ENCODE measurements at regions not wholly inside any gene's neighbourhood (a gene's known extent, or its start where the extent isn't known, plus 50 kb on each side); places are given as distances from the start of the nearest gene placed in this dataset.
"Not testable (repeated sequence)": the region's sequence is repeated elsewhere in the genome, so short reads cannot be mapped to it uniquely, and the experiment has no call there.

DNA sequence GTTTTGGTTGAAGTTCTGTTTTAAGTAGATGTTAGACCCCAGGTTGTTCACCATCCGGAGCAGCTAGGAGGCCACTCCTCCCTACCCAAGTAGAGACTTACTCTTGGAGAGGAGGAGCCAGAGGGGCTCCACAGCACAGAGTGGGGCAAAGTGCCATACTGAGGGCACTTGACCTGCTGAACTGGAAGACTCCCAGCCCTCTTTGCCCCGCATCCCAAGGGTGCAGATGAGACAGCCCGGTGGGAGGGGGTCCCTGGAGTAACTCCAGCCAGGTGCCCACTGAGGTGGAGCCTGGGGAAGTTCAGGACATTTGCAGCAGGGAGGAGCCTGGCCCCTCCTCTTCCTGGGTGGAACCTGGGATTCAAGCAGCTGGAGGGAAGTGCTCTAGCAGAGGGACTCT is 102.1 kb upstream of the GPR6 start:
- ChIA-PET POLR2A (no interaction called here), CTCF (interaction anchor here (1.4 to 2.1 kb wide), 3 partner anchors 9 to 13 kb away, joined by 3 to 6 read pairs (median 5); no protein-coding TSS in a partner anchor)
- no peak for DNase-seq (ENCODE audit: extremely low spot score)
- TF ChIP-seq, protein P1, sequence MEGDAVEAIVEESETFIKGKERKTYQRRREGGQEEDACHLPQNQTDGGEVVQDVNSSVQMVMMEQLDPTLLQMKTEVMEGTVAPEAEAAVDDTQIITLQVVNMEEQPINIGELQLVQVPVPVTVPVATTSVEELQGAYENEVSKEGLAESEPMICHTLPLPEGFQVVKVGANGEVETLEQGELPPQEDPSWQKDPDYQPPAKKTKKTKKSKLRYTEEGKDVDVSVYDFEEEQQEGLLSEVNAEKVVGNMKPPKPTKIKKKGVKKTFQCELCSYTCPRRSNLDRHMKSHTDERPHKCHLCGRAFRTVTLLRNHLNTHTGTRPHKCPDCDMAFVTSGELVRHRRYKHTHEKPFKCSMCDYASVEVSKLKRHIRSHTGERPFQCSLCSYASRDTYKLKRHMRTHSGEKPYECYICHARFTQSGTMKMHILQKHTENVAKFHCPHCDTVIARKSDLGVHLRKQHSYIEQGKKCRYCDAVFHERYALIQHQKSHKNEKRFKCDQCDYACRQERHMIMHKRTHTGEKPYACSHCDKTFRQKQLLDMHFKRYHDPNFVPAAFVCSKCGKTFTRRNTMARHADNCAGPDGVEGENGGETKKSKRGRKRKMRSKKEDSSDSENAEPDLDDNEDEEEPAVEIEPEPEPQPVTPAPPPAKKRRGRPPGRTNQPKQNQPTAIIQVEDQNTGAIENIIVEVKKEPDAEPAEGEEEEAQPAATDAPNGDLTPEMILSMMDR (IDR thresholded peaks at IDR 0.05; ENCODE audit: control extremely low read depth, extremely low read depth, low read depth, missing control alignments) = no peak

DNA sequence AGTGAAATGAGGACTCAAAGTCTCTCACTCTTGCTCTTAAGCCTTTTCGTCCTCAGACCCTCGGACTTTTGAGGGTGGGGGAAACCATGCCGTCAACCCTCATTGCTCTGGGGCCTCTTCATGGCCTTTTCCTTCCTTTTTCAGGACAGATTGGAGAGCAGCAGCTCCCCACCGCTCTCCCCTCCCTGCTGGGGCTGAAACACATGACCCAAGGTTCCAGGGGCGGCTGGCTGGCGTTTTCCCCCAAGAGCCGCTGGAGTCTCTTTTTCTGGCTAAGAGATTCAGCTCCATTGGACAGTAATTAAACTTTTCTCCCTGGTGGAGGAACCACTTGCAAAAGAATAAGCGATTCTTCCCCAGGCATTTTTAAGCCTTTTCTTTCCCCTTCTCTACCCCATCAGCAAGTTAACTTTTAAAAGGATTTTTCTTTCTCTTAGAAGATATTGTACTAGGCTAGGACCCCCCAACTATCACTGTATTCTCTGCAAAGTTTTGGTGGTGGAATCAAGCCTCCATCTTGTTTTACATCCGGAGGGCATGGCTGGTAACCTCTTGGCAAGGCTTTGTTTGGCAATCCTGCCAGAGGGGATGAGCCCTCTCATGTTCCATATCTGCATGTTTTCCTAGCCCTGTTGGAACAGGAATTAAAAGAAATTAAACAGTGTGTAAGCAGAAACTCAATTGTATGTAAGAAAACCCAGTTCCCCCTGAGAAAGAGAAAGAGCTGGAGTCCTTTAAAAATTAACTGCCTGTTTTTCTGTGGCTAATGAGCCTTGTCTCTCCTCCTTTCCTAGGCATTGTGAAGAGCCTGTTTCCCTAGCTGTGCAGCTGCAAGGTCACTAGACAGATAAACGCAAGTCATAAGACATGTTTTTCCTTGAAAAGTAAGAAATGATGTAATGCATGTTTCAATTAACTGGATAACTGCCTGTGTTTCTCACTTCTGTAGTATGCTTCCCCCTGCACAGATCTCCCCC is 100.8 kb upstream of the GPR6 start:
- TF ChIP-seq, protein P1 (IDR thresholded peaks at IDR 0.05; ENCODE audit: control extremely low read depth, extremely low read depth, low read depth, missing control alignments) = no peak
- ChIA-PET POLR2A (no interaction called here), CTCF (no interaction called here)
- no peak for DNase-seq (ENCODE audit: extremely low spot score)

DNA sequence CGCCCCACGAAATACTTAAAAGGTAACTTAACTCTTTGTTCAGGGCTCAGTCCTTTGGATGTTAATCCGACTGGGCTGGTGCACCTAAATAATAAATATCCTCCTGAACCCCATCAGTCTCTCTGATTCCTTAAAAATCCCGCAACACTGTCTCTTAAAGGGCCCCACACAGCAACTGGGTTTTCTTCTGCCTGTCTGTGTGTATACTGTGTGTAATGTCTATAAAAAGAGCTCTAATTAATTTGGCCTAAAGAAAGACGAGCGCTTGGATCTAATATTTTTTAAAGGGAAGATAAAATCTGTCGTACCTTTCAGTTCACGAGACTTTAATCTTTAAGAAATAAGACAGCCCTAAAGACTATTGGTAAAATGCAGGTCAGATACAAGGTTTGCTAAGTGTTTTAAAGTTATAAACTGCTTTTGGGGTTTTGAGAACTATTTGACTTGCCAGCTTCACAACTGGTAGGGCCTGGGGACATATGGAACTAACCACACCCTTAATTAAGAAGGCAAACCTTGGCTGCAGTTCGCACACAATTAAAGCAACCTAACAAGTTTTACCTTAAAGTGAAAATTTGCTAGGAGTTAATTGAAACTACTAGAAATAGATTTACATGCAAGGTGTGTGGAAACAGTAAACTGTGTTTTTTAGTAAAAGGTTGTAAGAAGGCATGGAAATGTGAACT is 100.0 kb upstream of the GPR6 start:
- DNase-seq (ENCODE audit: extremely low spot score); POLR2A ChIA-PET; CTCF ChIA-PET: not testable (repeated sequence)

DNA sequence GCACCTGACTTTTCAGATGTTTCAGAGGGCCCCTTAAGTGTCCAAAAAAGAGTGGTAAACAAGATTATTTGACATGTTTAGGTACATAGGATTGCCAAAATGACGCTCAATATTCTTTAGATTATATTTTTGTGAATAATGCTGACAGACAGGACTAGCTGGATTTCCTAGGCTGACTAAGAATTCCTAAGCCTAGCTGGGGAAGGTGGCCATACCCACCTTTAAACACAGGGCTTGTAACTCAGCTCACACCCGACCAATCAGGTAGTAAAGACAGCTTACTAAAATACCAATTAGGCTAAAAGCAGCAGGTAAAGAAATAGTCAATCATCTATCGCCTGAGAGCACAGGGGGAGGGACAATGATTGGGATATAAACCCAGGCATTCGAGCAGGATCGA is 99.0 kb upstream of the GPR6 start:
- POLR2A ChIA-PET; DNase-seq (ENCODE audit: extremely low spot score): not testable (repeated sequence)
- CTCF ChIA-PET = interaction anchor here (1.6 to 2.0 kb wide), 2 partner anchors 8 to 160 kb away, joined by 5 read pairs; no protein-coding TSS in a partner anchor

DNA sequence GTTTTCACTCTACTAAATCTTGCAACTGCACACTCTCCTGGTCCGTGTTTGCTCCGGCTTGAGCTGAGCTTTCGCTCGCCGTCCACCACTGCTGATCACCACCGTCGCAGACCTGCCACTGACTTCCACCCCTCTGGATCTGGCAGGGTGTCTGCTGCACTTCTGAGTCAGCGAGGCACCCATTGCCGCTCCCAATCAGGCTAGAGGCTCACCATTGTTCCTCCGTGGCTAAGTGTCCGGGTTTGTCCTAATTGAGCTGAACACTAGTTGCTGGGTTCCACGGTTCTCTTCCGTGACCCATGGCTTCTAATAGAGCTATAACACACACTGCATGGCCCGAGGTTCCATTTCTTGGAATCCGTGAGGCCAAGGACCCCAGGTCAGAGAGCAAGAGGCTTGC is 98.6 kb upstream of the GPR6 start:
- ChIA-PET POLR2A (no interaction called here), CTCF (interaction anchor here (1.6 to 2.0 kb wide), 2 partner anchors 9 to 160 kb away, joined by 5 read pairs; no protein-coding TSS in a partner anchor)
- DNase-seq (ENCODE audit: extremely low spot score) = no peak
- TF ChIP-seq, protein P1 (IDR thresholded peaks at IDR 0.05; ENCODE audit: control extremely low read depth, extremely low read depth, low read depth, missing control alignments) = no peak

DNA sequence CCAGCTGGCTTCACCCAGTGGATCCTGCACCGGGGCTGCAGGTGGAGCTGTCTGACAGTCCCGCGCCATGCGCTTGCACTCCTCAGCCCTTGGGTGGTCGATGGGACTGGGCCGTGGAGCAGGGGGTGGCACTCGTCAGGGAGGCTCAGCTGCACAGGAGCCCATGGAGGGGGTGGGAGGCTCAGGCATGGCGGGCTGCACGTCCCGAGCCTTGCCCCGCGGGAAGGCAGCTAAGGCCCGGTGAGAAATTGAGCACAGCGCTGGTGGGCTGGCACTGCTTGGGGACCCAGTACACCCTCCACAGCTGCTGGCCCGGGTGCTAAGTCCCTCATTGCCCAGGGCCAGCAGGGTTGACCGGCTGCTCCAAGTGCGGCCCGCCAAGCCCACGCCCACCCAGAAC is 97.0 kb upstream of the GPR6 start:
- DNase-seq (ENCODE audit: extremely low spot score); POLR2A ChIA-PET: not testable (repeated sequence)
- CTCF ChIA-PET = interaction anchor here (0.8 kb wide), 1 partner anchor 9 kb away, joined by 3 read pairs; no protein-coding TSS in a partner anchor

DNA sequence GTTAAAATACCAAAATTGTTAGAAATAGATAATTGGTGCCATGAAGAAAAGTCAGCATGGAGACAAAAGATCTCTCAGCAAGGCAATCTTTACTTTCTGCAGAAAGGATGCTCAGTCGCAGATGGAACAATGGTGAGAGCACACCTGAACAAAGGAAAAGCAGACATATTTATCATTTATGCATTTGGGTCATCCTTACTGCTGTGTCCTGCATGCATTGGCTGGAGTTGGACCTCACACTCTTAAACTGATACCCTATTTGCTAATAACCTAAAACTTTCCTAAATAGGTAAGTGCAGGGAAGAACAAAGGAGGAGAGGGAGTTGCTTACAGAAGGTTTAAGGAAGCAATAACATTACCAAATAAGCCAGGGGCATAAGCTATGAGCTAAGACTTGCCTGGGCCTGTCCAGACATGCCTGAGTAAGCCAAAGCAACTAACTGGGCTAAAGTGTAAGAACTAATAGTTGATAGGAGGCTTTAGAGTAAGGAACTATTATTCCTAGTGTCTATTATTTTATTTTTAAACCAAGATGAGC is 96.1 kb upstream of the GPR6 start:
- POLR2A ChIA-PET; DNase-seq (ENCODE audit: extremely low spot score): not testable (repeated sequence)
- CTCF ChIA-PET = interaction anchor here (1.0 kb wide), 1 partner anchor 158 kb away, joined by 4 read pairs; no protein-coding TSS in a partner anchor

DNA sequence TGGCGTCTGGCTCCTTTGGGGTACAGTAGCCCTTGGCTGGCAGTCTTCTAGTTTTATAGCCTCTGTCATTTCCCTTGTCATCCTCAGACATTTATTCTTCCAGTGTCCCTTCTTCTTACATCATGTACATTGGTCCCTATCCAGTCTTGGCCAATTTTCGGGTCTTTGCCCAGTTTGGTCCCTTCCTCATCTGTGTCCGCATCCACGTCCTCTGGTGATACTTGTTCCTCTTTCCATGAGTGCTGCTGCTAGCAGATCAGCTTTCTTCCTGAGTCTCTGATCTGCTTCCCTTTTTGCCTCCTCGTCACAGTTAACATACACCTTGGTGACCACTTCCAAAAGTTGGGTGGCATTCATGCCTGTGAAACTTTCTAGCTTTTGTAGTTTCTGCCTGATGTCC is 86.2 kb upstream of the GPR6 start:
- TF ChIP-seq, protein P1 (IDR thresholded peaks at IDR 0.05; ENCODE audit: control extremely low read depth, extremely low read depth, low read depth, missing control alignments) = no peak
- CTCF ChIA-PET = no interaction called here
- no peak for DNase-seq (ENCODE audit: extremely low spot score)
- POLR2A ChIA-PET = no interaction called here
